CD4-positive, alpha-beta T cell (primary cell): ENCODE measurements at regions not wholly inside any gene's neighbourhood (a gene's known extent, or its start where the extent isn't known, plus 50 kb on each side); places are given as distances from the start of the nearest gene placed in this dataset.

ENCODE experiments used
- ATAC-seq: fragments of 200-7000 bp; cut with Tn5 transposase; one replicate; pipeline ENCODE4 v1.10.0; 2022; ENCODE audit warnings: mild to moderate bottlenecking; ENCODE audit not compliant: poor library complexity
- CTCF ChIA-PET: fragments of 350-600 bp; sonication (Branson Sonifier 250); formaldehyde crosslinking; loops from one replicate; lab custom pipeline; 2021; ENCODE audit warnings: antibody characterized with exemption, inconsistent platforms; lab: Charles Lee
- POLR2A ChIA-PET: fragments of 350-600 bp; sonication (Branson Sonifier 250); formaldehyde crosslinking; loops from one replicate; lab custom pipeline; 2021; ENCODE audit warnings: antibody characterized with exemption, inconsistent platforms; lab: Charles Lee
- DNase-seq, 14 experiments: peaks; one replicate each; pipeline ENCODE4 v3.0.0-alpha.2; 2013 to 2020; ENCODE audit warnings: mixed read lengths in 2 of 14
- H3K27ac ChIP-seq, 2 donors: one replicate each; pipeline versions ENCODE4 v1.5.1 to v1.7.0; 2013; ENCODE audit warnings: low read length in 2 of 2, low read depth in 1 of 2, mild to moderate bottlenecking in 1 of 2
- H3K27me3 ChIP-seq, 2 experiments: 1 replicate in 1 of 2; 2 replicates in 1 of 2; pipeline versions ENCODE4 v1.6.1 to v1.7.0; 2013; ENCODE audit warnings: low read length in 2 of 2, control low read depth in 1 of 2, mild to moderate bottlenecking in 1 of 2, moderate library complexity in 1 of 2; ENCODE audit not compliant: insufficient read depth in 2 of 2, control insufficient read depth in 1 of 2
- H3K36me3 ChIP-seq: one replicate; pipeline ENCODE4 v1.6.1; 2013; ENCODE audit warnings: low read length, control low read depth; ENCODE audit not compliant: insufficient read depth
- H3K4me1 ChIP-seq: one replicate; pipeline ENCODE4 v1.6.1; 2013; ENCODE audit warnings: low read length, control low read depth; ENCODE audit not compliant: insufficient read depth
- H3K4me3 ChIP-seq: one replicate; pipeline ENCODE4 v1.5.1; 2013; ENCODE audit warnings: mild to moderate bottlenecking, low read length, moderate library complexity
- H3K9me3 ChIP-seq, 2 experiments: 1 replicate in 1 of 2; 2 replicates in 1 of 2; pipeline versions ENCODE4 v1.6.1 to v1.7.0; 2013; ENCODE audit warnings: low read length in 2 of 2, mild to moderate bottlenecking in 2 of 2, control low read depth in 1 of 2, moderate library complexity in 1 of 2; ENCODE audit not compliant: control insufficient read depth in 1 of 2, insufficient read depth in 1 of 2
- H3K27ac Mint-ChIP-seq: one replicate; pipeline ENCODE4 v1.8.0; 2020; ENCODE audit warnings: mixed read lengths
- H3K27me3 Mint-ChIP-seq: one replicate; pipeline ENCODE4 v1.8.0; 2021; ENCODE audit warnings: mixed read lengths
- H3K36me3 Mint-ChIP-seq: one replicate; pipeline ENCODE4 v1.8.0; 2021; ENCODE audit warnings: low read depth, mixed read lengths
- H3K4me1 Mint-ChIP-seq: one replicate; pipeline ENCODE4 v1.8.0; 2021; ENCODE audit warnings: low read depth, mixed read lengths
- H3K4me3 Mint-ChIP-seq: one replicate; pipeline ENCODE4 v1.8.0; 2020; ENCODE audit warnings: mild to moderate bottlenecking, mixed read lengths
- H3K9me3 Mint-ChIP-seq: one replicate; pipeline ENCODE4 v1.8.0; 2020; ENCODE audit warnings: mixed read lengths
- CTCF ChIP-seq: fragments of 200-600 bp; IDR thresholded peaks from one replicate; pipeline ENCODE4 v1.8.0; 2022; ENCODE audit warnings: antibody characterized with exemption, mild to moderate bottlenecking
- intact Hi-C, 2 experiments: fragments of 100-400 bp; cut with DNase I in 1 of 2; cut with micrococcal nuclease in 1 of 2; formaldehyde crosslinking; loops; one replicate each; pipeline versions ENCODE4 v1.15.1 to v1.9.0; 2023 to 2025; cut with DNase I, micrococcal nuclease

- ChIA-PET POLR2A (no interaction called here), CTCF (no interaction called here)
- no peak for TF ChIP-seq CTCF
- DNase-seq = no peak
- Mint-ChIP-seq H3K4me1 (no peaks in the 10 kb centered on the region), H3K4me3 (no peak overlapping the region), H3K27ac (no peak overlapping the region), H3K36me3 (no peaks in the 10 kb centered on the region), H3K9me3 (no peaks in the 10 kb centered on the region), H3K27me3 (peaks cover 7% of the 10 kb centered on the region)
- H3K4me3 ChIP-seq = no peak overlapping the region
- no peak overlapping the region for H3K27ac ChIP-seq
- no peaks in the 10 kb centered on the region for H3K4me1 ChIP-seq
- no peaks in the 10 kb centered on the region for H3K36me3 ChIP-seq
- H3K27me3 ChIP-seq = no peaks in the 10 kb centered on the region
- H3K9me3 ChIP-seq = peaks cover 0 to 4% of the 10 kb centered on the region in 2 experiments
- intact Hi-C loops = no loop called here
- ATAC-seq = no peak
These were observed 133.8 kb upstream of the LCORL start for GRCh38 chr4:18155067-18156041.

- no peak for ATAC-seq
- CTCF ChIA-PET = no interaction called here
These were observed 116.6 kb upstream of the LCORL start for GRCh38 chr4:18138076-18138665.

GRCh38 chr4:18134111-18134510 is 112.6 kb upstream of the LCORL start:
- no peak overlapping the region for H3K4me3 ChIP-seq
- peaks cover 5 to 16% of the 10 kb centered on the region in 2 experiments for H3K27me3 ChIP-seq
- H3K36me3 ChIP-seq = no peaks in the 10 kb centered on the region
- H3K9me3 ChIP-seq = peaks cover 0 to 3% of the 10 kb centered on the region in 2 experiments
- no peaks in the 10 kb centered on the region for H3K4me1 Mint-ChIP-seq
- H3K9me3 Mint-ChIP-seq = peaks cover 2% of the 10 kb centered on the region
- ChIA-PET POLR2A (no interaction called here), CTCF (no interaction called here)
- peaks cover 23% of the 10 kb centered on the region for H3K27me3 Mint-ChIP-seq
- no peak overlapping the region for H3K27ac ChIP-seq
- H3K4me3 Mint-ChIP-seq = no peak overlapping the region
- H3K36me3 Mint-ChIP-seq = no peaks in the 10 kb centered on the region
- no peak overlapping the region for H3K27ac Mint-ChIP-seq
- no peak for ATAC-seq
- TF ChIP-seq CTCF = no peak
- intact Hi-C loops = no loop called here
- H3K4me1 ChIP-seq = no peaks in the 10 kb centered on the region
- no peak for DNase-seq

More at GRCh38 chr4:18138076-18138665, 116.6 kb upstream of the LCORL start:
- H3K36me3 Mint-ChIP-seq = no peaks in the 10 kb centered on the region
- H3K4me1 Mint-ChIP-seq = no peaks in the 10 kb centered on the region
- POLR2A ChIA-PET = interaction anchor here (0.6 kb wide), 1 partner anchor 179 kb away, joined by 3 read pairs; no protein-coding TSS in a partner anchor
- no peak for DNase-seq
- no peak overlapping the region for H3K4me3 Mint-ChIP-seq
- TF ChIP-seq CTCF = no peak
- Histone ChIP-seq H3K27me3 (no peaks in the 10 kb centered on the region), H3K9me3 (peaks cover 0 to 3% of the 10 kb centered on the region in 2 experiments), H3K4me1 (no peaks in the 10 kb centered on the region), H3K4me3 (no peak overlapping the region), H3K27ac (no peak overlapping the region), H3K36me3 (no peaks in the 10 kb centered on the region)
- H3K27me3 Mint-ChIP-seq = peaks cover 15% of the 10 kb centered on the region
- intact Hi-C loops = no loop called here
- H3K9me3 Mint-ChIP-seq = peaks cover 2% of the 10 kb centered on the region
- no peak overlapping the region for H3K27ac Mint-ChIP-seq
